Esophagus muscularis mucosa (tissue), 3 donors: ENCODE measurements at regions not wholly inside any gene's neighbourhood (a gene's known extent, or its start where the extent isn't known, plus 50 kb on each side); places are given as distances from the start of the nearest gene placed in this dataset.

Experiments
- POLR2A ChIP-seq: fragments of 450-650 bp; IDR thresholded peaks from one replicate; pipeline ENCODE4 v1.6.1; 2017; ENCODE audit warnings: antibody characterized with exemption, moderate library complexity, mild to moderate bottlenecking, low read depth
- TF ChIP-seq, protein P1 (sequence below), 3 experiments: fragments of 200-600 bp in 2 of 3; fragments of 450-650 bp in 1 of 3; sonication (generic) in 2 of 3; IDR thresholded peaks; one replicate each; pipeline ENCODE4 v1.5.1; 2017 to 2019; ENCODE audit warnings: antibody characterized with exemption in 3 of 3, mild to moderate bottlenecking in 2 of 3, moderate library complexity in 1 of 3

DNA sequence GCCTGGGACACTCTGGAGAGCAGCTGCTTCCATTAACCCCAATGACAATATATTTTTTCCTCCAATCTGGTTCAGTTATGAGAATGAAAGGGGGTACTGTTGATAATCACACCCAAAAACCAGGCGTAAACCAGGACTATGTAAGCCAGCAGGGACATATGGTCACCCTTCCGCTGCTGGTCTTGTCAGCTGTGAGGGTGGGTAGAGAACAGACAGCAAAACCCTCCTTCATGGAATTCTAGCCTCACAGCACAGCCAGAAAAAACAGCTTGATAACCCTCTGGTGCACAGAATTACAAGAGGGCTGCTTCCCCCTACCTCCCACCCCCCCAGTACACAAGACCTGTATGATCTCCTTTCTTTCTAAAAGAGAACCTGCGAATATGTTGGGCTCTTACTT lies 368.8 kb upstream of the ZMIZ1 start:
- TF ChIP-seq, protein P1, sequence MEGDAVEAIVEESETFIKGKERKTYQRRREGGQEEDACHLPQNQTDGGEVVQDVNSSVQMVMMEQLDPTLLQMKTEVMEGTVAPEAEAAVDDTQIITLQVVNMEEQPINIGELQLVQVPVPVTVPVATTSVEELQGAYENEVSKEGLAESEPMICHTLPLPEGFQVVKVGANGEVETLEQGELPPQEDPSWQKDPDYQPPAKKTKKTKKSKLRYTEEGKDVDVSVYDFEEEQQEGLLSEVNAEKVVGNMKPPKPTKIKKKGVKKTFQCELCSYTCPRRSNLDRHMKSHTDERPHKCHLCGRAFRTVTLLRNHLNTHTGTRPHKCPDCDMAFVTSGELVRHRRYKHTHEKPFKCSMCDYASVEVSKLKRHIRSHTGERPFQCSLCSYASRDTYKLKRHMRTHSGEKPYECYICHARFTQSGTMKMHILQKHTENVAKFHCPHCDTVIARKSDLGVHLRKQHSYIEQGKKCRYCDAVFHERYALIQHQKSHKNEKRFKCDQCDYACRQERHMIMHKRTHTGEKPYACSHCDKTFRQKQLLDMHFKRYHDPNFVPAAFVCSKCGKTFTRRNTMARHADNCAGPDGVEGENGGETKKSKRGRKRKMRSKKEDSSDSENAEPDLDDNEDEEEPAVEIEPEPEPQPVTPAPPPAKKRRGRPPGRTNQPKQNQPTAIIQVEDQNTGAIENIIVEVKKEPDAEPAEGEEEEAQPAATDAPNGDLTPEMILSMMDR (IDR thresholded peaks at IDR 0.05): no peak
- TF ChIP-seq POLR2A: no peak
